ENCODE measurements at regions not wholly inside any gene's neighbourhood (a gene's known extent, or its start where the extent isn't known, plus 50 kb on each side); places are given as distances from the start of the nearest gene placed in this dataset.

GRCh38 chr15:25611603-25612002 lies 172.8 kb upstream of the UBE3A start:
- Histone ChIP-seq H2BK15ac (ENCODE audit: low read depth, low read length) (no peak overlapping the region), H3K9me3 (ENCODE audit: control insufficient read depth, insufficient read depth, low read length) (no peaks in the 10 kb centered on the region), H3K79me1 (ENCODE audit: low read depth in 1 of 2, low read length in 2 of 2) (no peaks in the 10 kb centered on the region), H4K20me1 (ENCODE audit: insufficient read depth, low read length) (no peaks in the 10 kb centered on the region), H2AFZ (replicated peaks; ENCODE audit: low read length, poor library complexity) (no peak overlapping the region), H3K56ac (ENCODE audit: extremely low read depth, insufficient read depth, low read length) (no peak overlapping the region), H3K18ac (ENCODE audit: low read depth, low read length) (no peak overlapping the region), H4K91ac (ENCODE audit: insufficient read depth, low read depth, low read length) (no peak overlapping the region), H3K36me3 (ENCODE audit: control insufficient read depth, insufficient read depth, low read length) (no peaks in the 10 kb centered on the region), H2AK9ac (replicated peaks; ENCODE audit: low read depth, low read length, poor library complexity) (no peak overlapping the region), H4K8ac (ENCODE audit: low read depth in 2 of 2, low read length in 2 of 2) (no peak overlapping the region), H3K23ac (ENCODE audit: low read depth, low read length) (no peak overlapping the region), H3K9ac (ENCODE audit: low read depth, low read length) (no peak overlapping the region), H3K27ac (ENCODE audit: insufficient read depth, low read length) (no peak overlapping the region), H3K4me1 (ENCODE audit: control insufficient read depth, insufficient read depth, low read length) (no peaks in the 10 kb centered on the region), H2BK5ac (ENCODE audit: low read depth, low read length, poor library complexity, severe bottlenecking) (no peak overlapping the region), H3K4me2 (ENCODE audit: low read depth, low read length) (no peak overlapping the region), H3K14ac (replicated peaks; ENCODE audit: low read depth, low read length) (no peak overlapping the region), H2AK5ac (ENCODE audit: low read depth, low read length) (no peak overlapping the region), H3K4me3 (ENCODE audit: insufficient read depth, low read depth, low read length) (no peak overlapping the region), H3K4ac (ENCODE audit: low read depth, low read length) (no peak overlapping the region), H3K27me3 (ENCODE audit: control insufficient read depth, insufficient read depth, low read length) (no peaks in the 10 kb centered on the region), H2BK20ac (ENCODE audit: low read depth, low read length) (no peak overlapping the region), H4K5ac (ENCODE audit: low read depth, low read length) (no peak overlapping the region), H2BK120ac (ENCODE audit: low read depth, low read length) (no peak overlapping the region), H3K9me1 (ENCODE audit: insufficient read depth, low read length) (no peaks in the 10 kb centered on the region)
- ATAC-seq (ENCODE audit: low read depth): no peak
- 17% methylated on average over 2 of the region's 4 CpGs; no CpG with 5 or more reads in 1 of the 2 experiments for WGBS, 2 experiments (ENCODE audit: extremely low coverage in 2 of 2, insufficient read length in 1 of 2)
- no TSS peak for BruUV-seq (replicated peaks)
- DNase-seq: peak; percentile 1
- POLR2A ChIA-PET (ENCODE audit: unreplicated experiment): no interaction called here
- in situ Hi-C loops (cut with MboI; ENCODE audit: low sequenced_read_pairs): no loop called here
- intact Hi-C loops (cut with micrococcal nuclease): no loop called here
- CTCF ChIA-PET: no interaction called here
- no peak for TF ChIP-seq SMC3 (IDR thresholded peaks at IDR 0.05; ENCODE audit: low read depth, low read length)
- no peak for TF ChIP-seq CEBPB (IDR thresholded peaks at IDR 0.05; ENCODE audit: low read depth, low read length)
- dilution Hi-C loops (cut with HindIII; ENCODE audit: low sequenced_read_pairs, unreplicated experiment): no loop called here

Data from IMR-90 (cell line).